Tibial nerve (tissue), 4 donors: ENCODE measurements at regions not wholly inside any gene's neighbourhood (a gene's known extent, or its start where the extent isn't known, plus 50 kb on each side); places are given as distances from the start of the nearest gene placed in this dataset.

Experiments
- EP300 ChIP-seq, 2 donors: sonication (generic); formaldehyde crosslinking; IDR thresholded peaks; one replicate each; pipeline ENCODE4 v1.6.1; 2017; ENCODE audit warnings: antibody characterized with exemption in 2 of 2, mild to moderate bottlenecking in 1 of 2
- POLR2A ChIP-seq, 2 donors: fragments of 450-650 bp; IDR thresholded peaks; one replicate each; pipeline ENCODE4 v1.6.1; 2017; ENCODE audit warnings: antibody characterized with exemption in 2 of 2, mild to moderate bottlenecking in 2 of 2, moderate library complexity in 2 of 2
- TF ChIP-seq, protein P1 (sequence below), 5 experiments: fragments of 200-600 bp in 3 of 5; fragments of 450-650 bp in 2 of 5; sonication (generic) in 3 of 5; IDR thresholded peaks; one replicate each; pipeline ENCODE4 v1.5.1; 2016 to 2019; ENCODE audit warnings: antibody characterized with exemption in 5 of 5, mild to moderate bottlenecking in 3 of 5, moderate library complexity in 2 of 5

DNA sequence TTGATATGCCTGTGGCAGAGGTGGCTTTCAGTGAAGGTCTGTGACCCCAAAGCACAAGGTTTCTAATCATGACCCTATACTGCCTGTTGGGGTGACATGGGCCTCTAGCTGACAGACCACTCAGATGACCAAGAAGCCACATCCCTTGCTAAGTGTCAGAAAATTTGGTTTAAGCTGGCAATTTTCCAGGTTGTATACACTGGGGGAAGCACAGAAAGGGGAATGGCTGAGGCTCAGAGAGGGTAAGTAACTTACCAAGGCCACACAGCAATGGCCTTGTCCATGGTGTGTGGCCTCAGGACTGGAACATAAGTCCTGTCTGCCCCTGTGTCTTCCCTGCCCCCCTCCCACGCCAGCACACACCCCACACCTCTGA is 66.9 kb upstream of the PRDM11 start:
- TF ChIP-seq, protein P1, sequence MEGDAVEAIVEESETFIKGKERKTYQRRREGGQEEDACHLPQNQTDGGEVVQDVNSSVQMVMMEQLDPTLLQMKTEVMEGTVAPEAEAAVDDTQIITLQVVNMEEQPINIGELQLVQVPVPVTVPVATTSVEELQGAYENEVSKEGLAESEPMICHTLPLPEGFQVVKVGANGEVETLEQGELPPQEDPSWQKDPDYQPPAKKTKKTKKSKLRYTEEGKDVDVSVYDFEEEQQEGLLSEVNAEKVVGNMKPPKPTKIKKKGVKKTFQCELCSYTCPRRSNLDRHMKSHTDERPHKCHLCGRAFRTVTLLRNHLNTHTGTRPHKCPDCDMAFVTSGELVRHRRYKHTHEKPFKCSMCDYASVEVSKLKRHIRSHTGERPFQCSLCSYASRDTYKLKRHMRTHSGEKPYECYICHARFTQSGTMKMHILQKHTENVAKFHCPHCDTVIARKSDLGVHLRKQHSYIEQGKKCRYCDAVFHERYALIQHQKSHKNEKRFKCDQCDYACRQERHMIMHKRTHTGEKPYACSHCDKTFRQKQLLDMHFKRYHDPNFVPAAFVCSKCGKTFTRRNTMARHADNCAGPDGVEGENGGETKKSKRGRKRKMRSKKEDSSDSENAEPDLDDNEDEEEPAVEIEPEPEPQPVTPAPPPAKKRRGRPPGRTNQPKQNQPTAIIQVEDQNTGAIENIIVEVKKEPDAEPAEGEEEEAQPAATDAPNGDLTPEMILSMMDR (IDR thresholded peaks at IDR 0.05): no peak
- no peak for TF ChIP-seq EP300 (IDR thresholded peaks at IDR 0.05)
- no peak for TF ChIP-seq POLR2A (IDR thresholded peaks at IDR 0.05)
